ENCODE measurements at regions not wholly inside any gene's neighbourhood (a gene's known extent, or its start where the extent isn't known, plus 50 kb on each side); places are given as distances from the start of the nearest gene placed in this dataset.

DNA sequence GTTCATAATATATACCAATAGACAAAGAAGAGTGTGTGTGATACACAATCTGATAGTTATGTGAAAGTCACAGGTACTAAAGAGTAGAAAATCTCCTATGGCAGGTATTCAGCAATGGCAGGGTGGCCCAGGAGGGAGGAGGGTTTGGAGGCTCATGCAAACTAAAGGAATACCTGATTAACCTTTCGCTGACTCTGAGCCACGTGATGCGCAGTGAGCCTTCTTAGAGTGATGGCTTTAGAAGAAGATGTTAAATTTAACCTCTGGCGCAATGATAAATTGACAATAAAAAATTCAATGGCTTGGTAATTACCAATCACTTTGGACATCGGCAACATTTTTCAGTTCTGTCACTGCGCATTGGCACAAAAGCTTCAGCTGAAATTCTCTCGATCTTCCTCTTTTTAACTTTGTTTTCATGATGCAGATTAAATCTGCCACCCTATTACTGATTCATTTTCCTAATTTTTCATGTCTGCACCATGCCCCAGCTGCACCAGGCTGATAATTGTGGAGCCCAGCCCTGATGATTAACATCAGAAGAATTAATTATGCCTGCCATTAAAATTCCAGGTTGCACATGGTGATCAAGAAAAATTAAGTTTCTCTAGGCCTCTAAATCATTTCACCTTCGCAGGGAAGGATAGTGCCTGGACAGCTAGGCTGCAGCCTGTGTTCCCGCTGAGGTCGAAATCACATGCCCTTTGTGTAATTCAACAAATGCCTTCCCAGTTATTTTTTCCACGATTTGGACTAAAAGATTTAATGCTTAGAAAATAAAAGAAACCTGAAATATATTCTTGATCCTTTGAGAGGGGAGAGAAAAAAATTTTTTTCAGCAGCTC lies 250.6 kb upstream of the HNRNPA3 start:
- Histone ChIP-seq H3K27ac (ENCODE audit: low read depth, low read length, poor library complexity, severe bottlenecking) (no peak overlapping the region), H3K36me3 (ENCODE audit: insufficient read depth, low read length) (no peaks in the 10 kb centered on the region), H3K9me2 (ENCODE audit: insufficient read depth, low read length) (no peaks in the 10 kb centered on the region), H3K4me1 (ENCODE audit: insufficient read depth, low read length, poor library complexity, severe bottlenecking) (no peaks in the 10 kb centered on the region), H2AFZ (ENCODE audit: low read length) (no peak overlapping the region), H3K9me3 (ENCODE audit: low read length) (no peaks in the 10 kb centered on the region), H3K4me3 (ENCODE audit: low read depth, low read length, poor library complexity, severe bottlenecking) (no peak overlapping the region), H3K4me2 (ENCODE audit: low read length) (no peak overlapping the region), H4K20me1 (ENCODE audit: insufficient read depth, low read length) (no peaks in the 10 kb centered on the region), H3K79me2 (ENCODE audit: insufficient read depth, low read depth, low read length) (no peaks in the 10 kb centered on the region)
- BruUV-seq (replicated peaks), result no TSS peak
- ChIA-PET CTCF (ENCODE audit: unreplicated experiment) (no interaction called here), POLR2A (no interaction called here)
- DNase-seq (ENCODE audit: low spot score), result no peak
- TF ChIP-seq, protein P1, sequence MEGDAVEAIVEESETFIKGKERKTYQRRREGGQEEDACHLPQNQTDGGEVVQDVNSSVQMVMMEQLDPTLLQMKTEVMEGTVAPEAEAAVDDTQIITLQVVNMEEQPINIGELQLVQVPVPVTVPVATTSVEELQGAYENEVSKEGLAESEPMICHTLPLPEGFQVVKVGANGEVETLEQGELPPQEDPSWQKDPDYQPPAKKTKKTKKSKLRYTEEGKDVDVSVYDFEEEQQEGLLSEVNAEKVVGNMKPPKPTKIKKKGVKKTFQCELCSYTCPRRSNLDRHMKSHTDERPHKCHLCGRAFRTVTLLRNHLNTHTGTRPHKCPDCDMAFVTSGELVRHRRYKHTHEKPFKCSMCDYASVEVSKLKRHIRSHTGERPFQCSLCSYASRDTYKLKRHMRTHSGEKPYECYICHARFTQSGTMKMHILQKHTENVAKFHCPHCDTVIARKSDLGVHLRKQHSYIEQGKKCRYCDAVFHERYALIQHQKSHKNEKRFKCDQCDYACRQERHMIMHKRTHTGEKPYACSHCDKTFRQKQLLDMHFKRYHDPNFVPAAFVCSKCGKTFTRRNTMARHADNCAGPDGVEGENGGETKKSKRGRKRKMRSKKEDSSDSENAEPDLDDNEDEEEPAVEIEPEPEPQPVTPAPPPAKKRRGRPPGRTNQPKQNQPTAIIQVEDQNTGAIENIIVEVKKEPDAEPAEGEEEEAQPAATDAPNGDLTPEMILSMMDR (conservative IDR thresholded peaks at IDR 0.05; ENCODE audit: low read length), result no peak
- no peak for TF ChIP-seq EZH2phosphoT487 (IDR thresholded peaks at IDR 0.05; ENCODE audit: borderline replicate concordance, low read depth, low read length)
- intact Hi-C loops (cut with micrococcal nuclease; ENCODE audit: unreplicated experiment), result no loop called here

DNA sequence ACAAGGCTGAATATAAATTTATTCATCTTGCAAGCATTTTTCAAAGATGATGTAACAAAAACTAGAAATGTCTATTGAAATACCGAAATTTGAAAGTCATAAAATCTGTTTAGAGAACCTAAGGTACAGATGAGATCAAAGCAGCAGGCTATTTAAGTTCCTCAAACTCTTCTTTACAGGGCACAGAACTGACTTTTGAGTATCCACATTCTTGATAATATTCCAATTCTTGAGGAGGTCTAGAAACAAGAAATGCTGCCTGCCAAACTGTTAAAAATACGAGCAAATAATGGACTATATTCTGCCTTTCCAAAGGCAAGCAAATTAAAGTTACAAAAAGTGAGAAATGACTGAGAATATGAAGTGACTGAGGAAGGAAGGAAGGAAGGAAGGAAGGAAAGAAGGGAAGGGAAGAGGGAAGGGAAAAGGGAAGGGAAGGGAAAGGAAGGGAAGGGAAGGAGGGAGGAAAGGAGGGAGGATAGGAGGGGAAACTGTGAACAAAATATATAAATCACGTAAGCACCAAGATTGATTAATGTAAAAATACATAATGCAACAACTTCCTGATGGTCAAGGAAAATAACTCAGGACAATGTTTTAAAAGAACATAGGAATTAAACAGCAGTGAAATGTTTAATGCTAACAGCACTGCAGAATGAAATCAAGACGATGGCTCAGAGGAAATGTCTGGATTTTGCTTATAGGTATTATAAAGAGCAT lies 248.9 kb upstream of the HNRNPA3 start:
- Histone ChIP-seq H3K27ac (ENCODE audit: low read depth, low read length, poor library complexity, severe bottlenecking) (no peak overlapping the region), H3K4me3 (ENCODE audit: low read depth, low read length, poor library complexity, severe bottlenecking) (no peak overlapping the region), H3K9me2 (ENCODE audit: insufficient read depth, low read length) (no peaks in the 10 kb centered on the region), H2AFZ (ENCODE audit: low read length) (no peak overlapping the region), H3K4me2 (ENCODE audit: low read length) (no peak overlapping the region), H3K4me1 (ENCODE audit: insufficient read depth, low read length, poor library complexity, severe bottlenecking) (no peaks in the 10 kb centered on the region), H3K79me2 (ENCODE audit: insufficient read depth, low read depth, low read length) (no peaks in the 10 kb centered on the region), H3K9me3 (ENCODE audit: low read length) (no peaks in the 10 kb centered on the region), H3K36me3 (ENCODE audit: insufficient read depth, low read length) (no peaks in the 10 kb centered on the region), H4K20me1 (ENCODE audit: insufficient read depth, low read length) (no peaks in the 10 kb centered on the region)
- ChIA-PET POLR2A (no interaction called here), CTCF (ENCODE audit: unreplicated experiment) (no interaction called here)
- TF ChIP-seq, protein P1 (conservative IDR thresholded peaks at IDR 0.05; ENCODE audit: low read length), result no peak
- TF ChIP-seq EZH2phosphoT487 (IDR thresholded peaks at IDR 0.05; ENCODE audit: borderline replicate concordance, low read depth, low read length), result no peak
- intact Hi-C loops (cut with micrococcal nuclease; ENCODE audit: unreplicated experiment), result no loop called here
- no peak for DNase-seq (ENCODE audit: low spot score)
- BruUV-seq (replicated peaks), result no TSS peak
